GM23338 (cell line): ENCODE measurements at regions not wholly inside any gene's neighbourhood (a gene's known extent, or its start where the extent isn't known, plus 50 kb on each side); places are given as distances from the start of the nearest gene placed in this dataset.

Source experiments
- CREB1 ChIP-seq: fragments of 250-450 bp; sonication (Bioruptor Pico); IDR thresholded peaks from 2 replicates; pipeline ENCODE4 v1.5.0; 2020; ENCODE audit warnings: low read depth, mild to moderate bottlenecking, moderate library complexity
- EZH2 ChIP-seq: fragments of 200-600 bp; sonication (generic); IDR thresholded peaks from one replicate; pipeline ENCODE4 v1.8.0; 2017; ENCODE audit warnings: antibody characterized with exemption, mild to moderate bottlenecking, low read depth; ENCODE audit not compliant: unreplicated experiment
- EZH2phosphoT487 ChIP-seq: fragments of 200-600 bp; sonication (generic); IDR thresholded peaks from one replicate; pipeline ENCODE4 v1.8.1; 2018; ENCODE audit warnings: antibody characterized with exemption; ENCODE audit not compliant: unreplicated experiment
- POLR2AphosphoS5 ChIP-seq: IDR thresholded peaks from 2 replicates; pipeline ENCODE4 v1.6.1; 2016; ENCODE audit warnings: antibody characterized with exemption, low read depth
- TF ChIP-seq, protein P1 (sequence below), 2 experiments: fragments of 200-600 bp in 1 of 2; sonication (generic) in 1 of 2; conservative IDR thresholded peaks; 2 replicates each; pipeline versions ENCODE4 v1.5.1 to v1.6.1; 2016 to 2017; ENCODE audit warnings: antibody characterized with exemption in 2 of 2, low read depth in 2 of 2, mild to moderate bottlenecking in 2 of 2, moderate library complexity in 1 of 2

DNA sequence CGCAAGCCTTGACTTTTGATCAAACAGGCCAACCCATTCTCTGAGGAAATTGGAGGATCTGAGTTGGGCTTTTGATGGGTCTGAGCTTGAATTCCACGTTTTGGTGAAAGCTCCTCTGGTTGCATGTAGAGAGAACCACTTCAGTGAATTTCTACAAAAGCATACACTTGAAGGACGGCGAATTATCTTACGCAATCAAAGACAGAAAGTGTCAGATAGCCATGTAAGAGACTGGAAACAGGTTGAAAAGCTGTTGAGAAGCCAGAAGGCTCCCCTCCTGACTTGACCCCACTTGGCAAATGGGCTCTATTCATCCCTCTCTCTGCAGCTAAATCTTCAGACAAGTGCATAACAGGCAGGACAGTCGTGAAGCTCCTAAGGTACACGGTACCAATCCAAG, 809.1 kb downstream of the BCL11B start:
- TF ChIP-seq POLR2AphosphoS5, result no peak
- TF ChIP-seq, protein P1, sequence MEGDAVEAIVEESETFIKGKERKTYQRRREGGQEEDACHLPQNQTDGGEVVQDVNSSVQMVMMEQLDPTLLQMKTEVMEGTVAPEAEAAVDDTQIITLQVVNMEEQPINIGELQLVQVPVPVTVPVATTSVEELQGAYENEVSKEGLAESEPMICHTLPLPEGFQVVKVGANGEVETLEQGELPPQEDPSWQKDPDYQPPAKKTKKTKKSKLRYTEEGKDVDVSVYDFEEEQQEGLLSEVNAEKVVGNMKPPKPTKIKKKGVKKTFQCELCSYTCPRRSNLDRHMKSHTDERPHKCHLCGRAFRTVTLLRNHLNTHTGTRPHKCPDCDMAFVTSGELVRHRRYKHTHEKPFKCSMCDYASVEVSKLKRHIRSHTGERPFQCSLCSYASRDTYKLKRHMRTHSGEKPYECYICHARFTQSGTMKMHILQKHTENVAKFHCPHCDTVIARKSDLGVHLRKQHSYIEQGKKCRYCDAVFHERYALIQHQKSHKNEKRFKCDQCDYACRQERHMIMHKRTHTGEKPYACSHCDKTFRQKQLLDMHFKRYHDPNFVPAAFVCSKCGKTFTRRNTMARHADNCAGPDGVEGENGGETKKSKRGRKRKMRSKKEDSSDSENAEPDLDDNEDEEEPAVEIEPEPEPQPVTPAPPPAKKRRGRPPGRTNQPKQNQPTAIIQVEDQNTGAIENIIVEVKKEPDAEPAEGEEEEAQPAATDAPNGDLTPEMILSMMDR (conservative IDR thresholded peaks at IDR 0.05; ENCODE audit: low read depth in 2 of 2), result no peak
- TF ChIP-seq EZH2phosphoT487, result no peak
- TF ChIP-seq EZH2, result no peak
- no peak for TF ChIP-seq CREB1 (CRISPR knock-in tag)
